Vagina (tissue), 2 donors: ENCODE measurements at regions not wholly inside any gene's neighbourhood (a gene's known extent, or its start where the extent isn't known, plus 50 kb on each side); places are given as distances from the start of the nearest gene placed in this dataset.

ENCODE experiments used
- DNase-seq, 2 donors: peaks; one replicate each; pipeline ENCODE4 v3.0.0-alpha.2; 2017; ENCODE audit errors: extremely low spot score in 2 of 2
- H3K27ac ChIP-seq: fragments of 200-600 bp; sonication (generic); one replicate; pipeline ENCODE4 v1.5.1; 2019
- H3K27me3 ChIP-seq: fragments of 200-600 bp; sonication (generic); one replicate; pipeline ENCODE4 v1.5.1; 2019
- H3K36me3 ChIP-seq, 2 donors: fragments of 200-600 bp; sonication (generic); one replicate each; pipeline ENCODE4 v1.5.1; 2017 to 2019
- H3K4me1 ChIP-seq: fragments of 200-600 bp; sonication (generic); one replicate; pipeline ENCODE4 v1.5.1; 2019
- H3K4me3 ChIP-seq, 2 donors: fragments of 200-600 bp; sonication (generic); 1 replicate in 1 of 2; 2 replicates in 1 of 2; pipeline ENCODE4 v1.5.1; 2016 to 2019
- H3K9me3 ChIP-seq: fragments of 200-600 bp; sonication (generic); one replicate; pipeline ENCODE4 v1.5.1; 2019
- POLR2A ChIP-seq, 2 donors: fragments of 450-650 bp; IDR thresholded peaks; one replicate each; pipeline ENCODE4 v1.6.1; 2017; ENCODE audit warnings: antibody characterized with exemption in 2 of 2, mild to moderate bottlenecking in 2 of 2, moderate library complexity in 2 of 2
- POLR2AphosphoS5 ChIP-seq, 2 donors: sonication (generic); formaldehyde crosslinking; IDR thresholded peaks; one replicate each; pipeline ENCODE4 v1.9.0; 2017; ENCODE audit warnings: antibody characterized with exemption in 2 of 2, mild to moderate bottlenecking in 2 of 2, low read depth in 1 of 2; ENCODE audit not compliant: insufficient read depth in 1 of 2
- intact Hi-C: fragments of 100-400 bp; cut with DNase I; formaldehyde crosslinking; loops from one replicate; pipeline ENCODE4 v1.15.1; 2023
- TF ChIP-seq, protein P1 (sequence below), 3 experiments: fragments of 450-650 bp in 2 of 3; fragments of 200-600 bp in 1 of 3; sonication (generic) in 1 of 3; IDR thresholded peaks; one replicate each; pipeline ENCODE4 v1.5.1; 2017 to 2019; ENCODE audit warnings: antibody characterized with exemption in 3 of 3, mild to moderate bottlenecking in 2 of 3, moderate library complexity in 2 of 3

DNA sequence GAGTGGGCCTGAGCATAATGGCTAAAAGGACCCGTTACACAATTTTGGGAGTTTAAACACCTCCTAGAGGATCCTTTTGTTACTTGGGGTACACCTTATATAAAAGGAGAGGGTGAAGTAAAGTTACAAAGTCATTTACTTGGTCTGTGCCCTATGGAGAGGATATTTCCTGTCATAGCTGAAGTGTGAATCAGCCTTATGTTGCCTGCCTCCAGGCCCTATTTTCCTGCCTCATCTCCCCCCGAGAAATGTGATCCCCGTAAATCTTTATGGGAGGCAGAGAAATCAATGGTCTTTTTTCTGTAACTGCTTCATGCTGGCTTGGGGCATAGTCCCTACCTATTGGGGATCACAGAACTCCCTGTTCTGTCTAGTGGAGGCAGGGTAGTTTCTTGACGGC lies 906.6 kb downstream of the DSC3 start:
- TF ChIP-seq POLR2AphosphoS5 (IDR thresholded peaks at IDR 0.05; ENCODE audit: insufficient read depth in 1 of 2, low read depth in 1 of 2) (no peak), POLR2A (IDR thresholded peaks at IDR 0.05) (no peak)
- TF ChIP-seq, protein P1, sequence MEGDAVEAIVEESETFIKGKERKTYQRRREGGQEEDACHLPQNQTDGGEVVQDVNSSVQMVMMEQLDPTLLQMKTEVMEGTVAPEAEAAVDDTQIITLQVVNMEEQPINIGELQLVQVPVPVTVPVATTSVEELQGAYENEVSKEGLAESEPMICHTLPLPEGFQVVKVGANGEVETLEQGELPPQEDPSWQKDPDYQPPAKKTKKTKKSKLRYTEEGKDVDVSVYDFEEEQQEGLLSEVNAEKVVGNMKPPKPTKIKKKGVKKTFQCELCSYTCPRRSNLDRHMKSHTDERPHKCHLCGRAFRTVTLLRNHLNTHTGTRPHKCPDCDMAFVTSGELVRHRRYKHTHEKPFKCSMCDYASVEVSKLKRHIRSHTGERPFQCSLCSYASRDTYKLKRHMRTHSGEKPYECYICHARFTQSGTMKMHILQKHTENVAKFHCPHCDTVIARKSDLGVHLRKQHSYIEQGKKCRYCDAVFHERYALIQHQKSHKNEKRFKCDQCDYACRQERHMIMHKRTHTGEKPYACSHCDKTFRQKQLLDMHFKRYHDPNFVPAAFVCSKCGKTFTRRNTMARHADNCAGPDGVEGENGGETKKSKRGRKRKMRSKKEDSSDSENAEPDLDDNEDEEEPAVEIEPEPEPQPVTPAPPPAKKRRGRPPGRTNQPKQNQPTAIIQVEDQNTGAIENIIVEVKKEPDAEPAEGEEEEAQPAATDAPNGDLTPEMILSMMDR (IDR thresholded peaks at IDR 0.05): no peak
- no peak for DNase-seq
- H3K36me3 ChIP-seq: no peaks in the 10 kb centered on the region
- no peak overlapping the region for H3K27ac ChIP-seq
- intact Hi-C loops: no loop called here
- H3K4me1 ChIP-seq: no peaks in the 10 kb centered on the region
- no peaks in the 10 kb centered on the region for H3K9me3 ChIP-seq
- no peaks in the 10 kb centered on the region for H3K27me3 ChIP-seq
- H3K4me3 ChIP-seq: no peak overlapping the region

DNA sequence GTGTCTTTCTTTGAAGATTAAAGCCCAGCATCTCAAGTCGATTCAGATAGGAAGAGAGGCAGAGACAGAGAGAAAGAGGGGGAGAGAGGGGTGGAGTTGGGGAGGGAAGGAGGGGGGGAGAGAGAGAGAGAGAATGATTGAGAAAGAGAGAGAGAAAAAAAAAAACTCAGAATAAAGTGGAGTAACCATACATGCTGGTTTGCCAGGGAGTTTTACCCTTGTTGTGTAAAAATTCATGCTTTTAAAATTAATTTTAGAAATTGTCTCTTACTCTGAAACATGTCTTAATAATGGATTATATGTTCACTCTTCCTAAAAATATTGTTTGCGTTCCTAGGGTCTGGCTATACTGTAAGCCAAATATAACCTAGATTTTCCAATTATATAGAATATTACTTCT lies 908.5 kb downstream of the DSC3 start:
- DNase-seq: no peak
- no peaks in the 10 kb centered on the region for H3K4me1 ChIP-seq
- H3K27ac ChIP-seq: no peak overlapping the region
- no peaks in the 10 kb centered on the region for H3K9me3 ChIP-seq
- TF ChIP-seq POLR2AphosphoS5 (IDR thresholded peaks at IDR 0.05; ENCODE audit: insufficient read depth in 1 of 2, low read depth in 1 of 2) (no peak), POLR2A (IDR thresholded peaks at IDR 0.05) (no peak)
- TF ChIP-seq, protein P1 (IDR thresholded peaks at IDR 0.05): no peak
- no peaks in the 10 kb centered on the region for H3K36me3 ChIP-seq
- intact Hi-C loops: no loop called here
- no peaks in the 10 kb centered on the region for H3K27me3 ChIP-seq
- H3K4me3 ChIP-seq: no peak overlapping the region

DNA sequence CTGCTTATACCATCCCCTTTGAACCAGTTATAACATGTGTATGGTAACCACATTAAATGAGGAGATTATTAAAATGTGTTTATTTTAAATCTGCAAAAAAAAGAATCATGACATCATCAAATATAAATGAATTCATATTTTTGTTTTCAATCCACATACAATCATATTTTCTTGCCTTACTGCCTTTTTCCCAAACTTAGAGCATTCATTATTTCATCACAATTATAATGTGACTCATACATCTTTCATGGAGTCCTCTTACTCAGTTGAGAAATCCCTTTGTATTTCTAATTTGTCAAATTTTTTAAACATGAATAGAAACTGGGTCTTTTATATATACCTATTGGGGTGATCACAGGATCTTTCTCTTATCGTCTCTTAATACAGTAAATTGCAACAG lies 909.6 kb downstream of the DSC3 start:
- TF ChIP-seq, protein P1 (IDR thresholded peaks at IDR 0.05): no peak
- TF ChIP-seq POLR2A (IDR thresholded peaks at IDR 0.05) (no peak), POLR2AphosphoS5 (IDR thresholded peaks at IDR 0.05; ENCODE audit: insufficient read depth in 1 of 2, low read depth in 1 of 2) (no peak)
- no peaks in the 10 kb centered on the region for H3K27me3 ChIP-seq

DNA sequence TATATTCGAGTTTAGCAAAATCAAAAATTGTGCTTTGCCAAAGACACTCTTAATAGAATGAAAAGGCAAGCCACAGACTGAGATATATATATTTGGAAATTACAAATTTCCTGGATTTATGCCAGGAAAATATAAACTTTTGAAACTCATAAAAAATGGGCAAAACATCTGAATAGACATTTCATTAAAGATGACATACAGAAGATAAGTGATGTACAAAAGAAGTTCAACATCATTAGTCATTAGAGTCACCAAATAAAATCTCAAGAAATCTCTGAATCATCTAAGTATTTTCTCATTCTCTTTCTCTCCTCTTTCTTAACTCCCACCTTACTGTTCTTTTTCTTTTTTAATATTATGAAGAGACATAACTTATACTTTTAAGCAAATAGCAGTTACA lies 921.1 kb downstream of the DSC3 start:
- no peaks in the 10 kb centered on the region for H3K9me3 ChIP-seq
- TF ChIP-seq POLR2A (IDR thresholded peaks at IDR 0.05): no peak
- no peak for TF ChIP-seq POLR2AphosphoS5 (IDR thresholded peaks at IDR 0.05; ENCODE audit: insufficient read depth in 1 of 2, low read depth in 1 of 2)
- TF ChIP-seq, protein P1 (IDR thresholded peaks at IDR 0.05): no peak
- DNase-seq: no peak
- no peaks in the 10 kb centered on the region for H3K36me3 ChIP-seq
- H3K27me3 ChIP-seq: no peaks in the 10 kb centered on the region
- no peaks in the 10 kb centered on the region for H3K4me1 ChIP-seq
- intact Hi-C loops: no loop called here
- H3K27ac ChIP-seq: no peak overlapping the region
- no peak overlapping the region for H3K4me3 ChIP-seq

More for the DNA sequence above, 909.6 kb downstream of the DSC3 start:
- Histone ChIP-seq H3K9me3 (no peaks in the 10 kb centered on the region), H3K27ac (no peak overlapping the region), H3K36me3 (no peaks in the 10 kb centered on the region), H3K4me1 (no peaks in the 10 kb centered on the region), H3K4me3 (no peak overlapping the region)
- intact Hi-C loops: no loop called here
- DNase-seq: no peak

DNA sequence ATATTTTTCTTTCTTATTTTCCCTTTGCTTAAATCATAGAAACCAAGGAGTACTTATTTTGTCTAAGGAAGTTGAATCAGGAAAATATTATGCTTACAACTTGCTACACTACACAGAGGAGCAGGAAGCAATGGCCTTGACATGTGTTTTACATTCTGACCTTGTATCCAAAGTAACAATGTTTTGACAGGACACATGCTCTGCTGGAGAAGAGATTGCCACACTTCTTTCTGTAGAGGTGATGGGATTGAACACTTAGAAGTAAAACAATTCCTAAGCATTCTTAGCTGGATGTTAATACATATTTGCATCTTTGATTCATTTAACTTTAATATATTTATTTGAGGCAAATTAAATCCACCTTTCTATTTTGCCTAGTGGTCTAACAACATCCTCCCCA lies 929.1 kb downstream of the DSC3 start:
- intact Hi-C loops: no loop called here
- no peak for DNase-seq
- Histone ChIP-seq H3K4me1 (no peaks in the 10 kb centered on the region), H3K4me3 (no peak overlapping the region), H3K27me3 (no peaks in the 10 kb centered on the region), H3K9me3 (no peaks in the 10 kb centered on the region), H3K27ac (no peak overlapping the region), H3K36me3 (no peaks in the 10 kb centered on the region)
- TF ChIP-seq, protein P1 (IDR thresholded peaks at IDR 0.05): no peak
- TF ChIP-seq POLR2AphosphoS5 (IDR thresholded peaks at IDR 0.05; ENCODE audit: insufficient read depth in 1 of 2, low read depth in 1 of 2) (no peak), POLR2A (IDR thresholded peaks at IDR 0.05) (no peak)
